ENCODE measurements at regions not wholly inside any gene's neighbourhood (a gene's known extent, or its start where the extent isn't known, plus 50 kb on each side); places are given as distances from the start of the nearest gene placed in this dataset.

DNA sequence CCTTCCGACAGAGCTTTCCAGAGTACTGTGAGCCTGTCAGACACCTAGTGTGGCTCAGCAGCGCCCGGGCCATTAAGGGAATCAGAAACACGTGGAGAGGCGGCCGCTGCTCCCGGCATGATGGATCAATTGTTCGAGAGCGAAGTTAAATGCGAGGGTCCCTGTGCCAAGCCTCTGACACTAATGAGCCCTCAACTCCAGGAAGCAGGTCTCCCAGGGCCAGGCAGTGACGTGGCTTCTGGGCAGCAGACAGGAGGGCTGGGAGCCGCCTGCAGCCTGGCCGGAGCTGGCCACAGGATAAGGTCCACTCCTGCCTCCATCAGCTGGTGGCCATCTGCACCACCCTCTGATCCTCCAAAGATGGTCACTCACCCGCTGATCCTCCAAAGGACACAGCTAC lies 67.5 kb upstream of the CLDN14 start:
- in situ Hi-C loops (cut with MboI; ENCODE audit: low sequenced_read_pairs, unreplicated experiment), result loop anchor here (5.0 kb wide), 1 partner anchor 45 kb away; no protein-coding TSS in a partner anchor
- TF ChIP-seq, protein P1, sequence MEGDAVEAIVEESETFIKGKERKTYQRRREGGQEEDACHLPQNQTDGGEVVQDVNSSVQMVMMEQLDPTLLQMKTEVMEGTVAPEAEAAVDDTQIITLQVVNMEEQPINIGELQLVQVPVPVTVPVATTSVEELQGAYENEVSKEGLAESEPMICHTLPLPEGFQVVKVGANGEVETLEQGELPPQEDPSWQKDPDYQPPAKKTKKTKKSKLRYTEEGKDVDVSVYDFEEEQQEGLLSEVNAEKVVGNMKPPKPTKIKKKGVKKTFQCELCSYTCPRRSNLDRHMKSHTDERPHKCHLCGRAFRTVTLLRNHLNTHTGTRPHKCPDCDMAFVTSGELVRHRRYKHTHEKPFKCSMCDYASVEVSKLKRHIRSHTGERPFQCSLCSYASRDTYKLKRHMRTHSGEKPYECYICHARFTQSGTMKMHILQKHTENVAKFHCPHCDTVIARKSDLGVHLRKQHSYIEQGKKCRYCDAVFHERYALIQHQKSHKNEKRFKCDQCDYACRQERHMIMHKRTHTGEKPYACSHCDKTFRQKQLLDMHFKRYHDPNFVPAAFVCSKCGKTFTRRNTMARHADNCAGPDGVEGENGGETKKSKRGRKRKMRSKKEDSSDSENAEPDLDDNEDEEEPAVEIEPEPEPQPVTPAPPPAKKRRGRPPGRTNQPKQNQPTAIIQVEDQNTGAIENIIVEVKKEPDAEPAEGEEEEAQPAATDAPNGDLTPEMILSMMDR (IDR thresholded peaks at IDR 0.05; ENCODE audit: borderline replicate concordance, control extremely low read depth, extremely low read depth, insufficient read depth, missing control alignments), result no peak
- DNase-seq (ENCODE audit: low spot score), result no peak

DNA sequence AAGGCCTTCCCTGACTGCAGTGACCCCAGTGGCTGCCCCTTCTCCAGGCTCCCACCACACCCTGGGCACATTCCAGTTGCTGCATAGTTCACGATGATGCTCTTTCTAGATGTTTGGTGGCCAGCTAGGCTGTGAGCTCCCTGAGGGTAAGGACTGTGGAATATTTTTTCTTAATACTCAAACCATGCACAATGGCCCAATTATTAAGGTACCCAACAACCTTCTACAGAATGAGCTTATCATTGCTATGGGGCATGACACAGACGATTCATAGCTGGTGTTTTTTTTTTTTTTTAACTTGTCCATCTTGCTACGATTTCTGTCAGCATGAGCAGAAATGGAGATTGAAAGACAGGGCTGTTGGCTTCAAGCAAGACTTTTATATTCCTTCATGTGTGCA lies 68.9 kb upstream of the CLDN14 start:
- in situ Hi-C loops (cut with MboI; ENCODE audit: low sequenced_read_pairs, unreplicated experiment), result loop anchor here (5.0 kb wide), 1 partner anchor 47 kb away; no protein-coding TSS in a partner anchor
- DNase-seq (ENCODE audit: low spot score), result no peak
- TF ChIP-seq, protein P1 (IDR thresholded peaks at IDR 0.05; ENCODE audit: borderline replicate concordance, control extremely low read depth, extremely low read depth, insufficient read depth, missing control alignments), result no peak

DNA sequence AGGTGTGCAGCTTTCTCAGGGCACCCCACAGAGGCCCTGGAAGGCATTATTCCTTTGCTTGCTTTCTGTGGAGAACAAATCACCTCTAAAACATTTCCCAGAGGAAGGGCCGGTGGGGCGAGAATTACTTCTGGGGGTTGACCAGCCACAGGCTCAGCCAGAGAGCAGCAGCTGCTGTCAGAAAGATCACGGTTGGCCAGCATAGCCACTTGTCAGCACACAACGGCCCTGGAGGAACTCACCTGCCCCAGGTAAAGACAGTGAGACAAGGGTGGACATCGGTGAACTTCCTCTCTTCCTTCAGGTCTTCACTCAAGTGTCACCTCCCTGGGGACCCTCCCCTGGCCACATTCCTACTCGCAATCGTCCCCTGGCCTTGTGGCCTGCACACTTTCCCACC lies 69.5 kb upstream of the CLDN14 start:
- TF ChIP-seq, protein P1 (IDR thresholded peaks at IDR 0.05; ENCODE audit: borderline replicate concordance, control extremely low read depth, extremely low read depth, insufficient read depth, missing control alignments), result no peak
- in situ Hi-C loops (cut with MboI; ENCODE audit: low sequenced_read_pairs, unreplicated experiment), result loop anchor here (5.0 kb wide), 1 partner anchor 47 kb away; no protein-coding TSS in a partner anchor
- DNase-seq (ENCODE audit: low spot score), result no peak

DNA sequence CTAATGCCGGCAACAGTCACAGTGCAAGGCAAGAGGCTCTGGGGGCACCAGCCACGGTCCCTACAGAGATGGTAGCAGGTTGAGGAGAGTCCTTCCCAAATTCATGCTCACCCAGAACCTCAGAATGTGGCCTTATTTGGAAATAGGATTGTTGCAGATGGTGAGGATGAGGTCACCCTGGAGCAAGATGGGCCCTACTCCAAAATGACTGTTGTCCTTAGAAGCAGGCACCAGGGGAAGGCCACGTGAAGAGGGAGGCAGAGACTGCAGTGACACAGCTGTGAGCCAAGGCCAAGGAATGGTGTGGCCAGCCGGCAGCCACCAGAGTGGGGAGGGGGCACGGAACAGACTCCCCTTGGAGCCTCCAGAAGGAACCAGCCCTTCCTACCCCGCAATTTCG lies 70.8 kb upstream of the CLDN14 start:
- in situ Hi-C loops (cut with MboI; ENCODE audit: low sequenced_read_pairs, unreplicated experiment), result no loop called here
- TF ChIP-seq, protein P1 (IDR thresholded peaks at IDR 0.05; ENCODE audit: borderline replicate concordance, control extremely low read depth, extremely low read depth, insufficient read depth, missing control alignments), result no peak
- DNase-seq (ENCODE audit: low spot score), result no peak

DNA sequence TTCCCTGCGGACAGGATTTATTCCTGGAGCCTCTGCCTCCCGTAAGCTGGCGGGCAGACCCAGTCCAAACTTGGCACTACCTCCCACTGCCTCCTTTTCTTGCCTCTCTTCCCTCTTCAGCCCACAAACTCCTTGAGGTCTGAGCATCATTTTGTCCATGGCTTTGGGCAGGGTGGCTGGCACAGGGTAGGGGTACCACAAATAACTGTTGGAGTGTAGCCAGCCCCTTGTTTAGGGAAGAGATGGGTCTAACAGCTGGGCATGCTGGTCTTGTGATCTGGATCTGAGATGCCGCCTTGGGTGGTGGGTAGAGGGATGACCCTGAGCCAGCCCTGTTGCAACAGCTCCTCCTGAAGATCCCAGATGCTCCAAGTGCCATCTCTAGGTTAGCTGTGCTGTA lies 71.4 kb upstream of the CLDN14 start:
- in situ Hi-C loops (cut with MboI; ENCODE audit: low sequenced_read_pairs, unreplicated experiment), result no loop called here
- TF ChIP-seq, protein P1 (IDR thresholded peaks at IDR 0.05; ENCODE audit: borderline replicate concordance, control extremely low read depth, extremely low read depth, insufficient read depth, missing control alignments), result no peak
- no peak for DNase-seq (ENCODE audit: low spot score)

DNA sequence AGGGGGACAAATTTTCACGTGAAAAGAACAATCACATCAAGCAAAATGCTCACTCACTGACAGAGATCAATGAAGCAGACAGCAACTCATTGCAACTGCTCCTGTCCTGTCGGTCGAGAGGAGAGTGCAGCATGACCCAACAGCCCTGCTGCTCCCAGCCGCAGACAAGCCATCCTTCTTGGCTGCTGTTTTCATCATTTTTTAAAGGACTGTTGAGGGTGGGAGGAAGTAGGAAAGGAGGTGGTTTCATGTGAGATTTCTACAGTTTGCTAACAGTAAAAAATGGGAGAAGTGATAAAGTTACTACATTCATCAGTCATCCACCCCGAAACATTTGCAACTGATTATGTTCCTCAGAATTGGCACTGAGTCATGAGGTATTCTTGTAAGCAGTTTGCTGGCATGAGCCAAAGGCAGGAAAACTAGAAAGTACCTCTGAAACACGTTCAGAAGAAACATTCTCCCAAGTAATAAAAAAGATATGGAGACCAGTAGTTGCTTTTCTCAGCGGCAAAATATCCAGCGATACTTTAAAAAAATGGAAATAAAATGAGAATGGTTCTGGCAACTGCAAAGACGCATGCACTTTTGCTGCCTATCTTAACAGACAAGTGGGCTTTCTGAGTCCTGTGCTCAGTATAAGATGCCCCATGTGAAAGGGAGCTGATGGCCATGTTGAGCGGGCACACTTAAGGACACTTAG lies 72.0 kb upstream of the CLDN14 start:
- TF ChIP-seq, protein P1 (IDR thresholded peaks at IDR 0.05; ENCODE audit: borderline replicate concordance, control extremely low read depth, extremely low read depth, insufficient read depth, missing control alignments), result no peak
- in situ Hi-C loops (cut with MboI; ENCODE audit: low sequenced_read_pairs, unreplicated experiment), result no loop called here
- no peak for DNase-seq (ENCODE audit: low spot score)

All from GM13976 (cell line).